GM18520 (cell line): ENCODE measurements at regions not wholly inside any gene's neighbourhood (a gene's known extent, or its start where the extent isn't known, plus 50 kb on each side); places are given as distances from the start of the nearest gene placed in this dataset.
A peak's percentile ranks its signal among the peaks of the same experiment; 100 is the strongest.

ENCODE experiments used
- ATAC-seq: cut with Tn5 transposase; IDR thresholded peaks from one replicate; pipeline ENCODE4 v1.9.1; 2021; ENCODE audit not compliant: unreplicated experiment

DNA sequence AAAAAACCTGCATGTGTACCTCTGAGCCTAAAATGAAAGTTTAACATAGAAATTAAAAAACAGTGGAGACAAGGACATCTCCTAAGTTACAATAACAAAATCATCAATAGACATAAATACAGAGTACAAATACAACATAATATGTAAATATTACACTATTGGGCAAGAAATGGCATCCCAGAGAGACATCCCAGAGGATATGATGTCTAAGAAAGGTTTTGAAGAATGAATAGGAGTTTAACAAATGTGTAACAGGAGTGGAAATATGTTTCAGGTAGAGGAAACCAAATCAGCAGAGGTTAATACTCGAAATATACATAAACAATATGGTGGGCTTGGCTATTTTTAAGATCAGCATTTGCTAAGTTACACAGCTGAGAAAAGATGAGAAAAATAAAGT lies 447.7 kb upstream of the MAF start:
- no peak for ATAC-seq

DNA sequence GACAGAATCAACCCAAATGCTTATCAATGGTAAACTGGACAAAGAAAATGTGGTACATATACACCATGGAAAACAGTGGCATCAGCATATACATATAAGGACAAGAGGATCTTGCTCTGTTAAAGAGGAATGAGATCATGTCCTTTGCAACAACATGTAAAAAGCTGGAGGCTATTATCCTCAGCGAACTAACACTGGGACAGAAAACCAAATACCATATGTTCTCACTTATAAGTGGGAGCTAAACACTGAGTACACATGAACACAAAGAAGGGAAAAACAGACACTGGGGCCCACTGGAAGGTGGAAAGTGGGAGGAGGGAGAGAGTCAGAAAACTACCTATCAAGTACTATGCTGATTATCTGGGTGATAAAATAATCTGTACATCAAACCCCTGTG lies 447.3 kb upstream of the MAF start:
- no peak for ATAC-seq

DNA sequence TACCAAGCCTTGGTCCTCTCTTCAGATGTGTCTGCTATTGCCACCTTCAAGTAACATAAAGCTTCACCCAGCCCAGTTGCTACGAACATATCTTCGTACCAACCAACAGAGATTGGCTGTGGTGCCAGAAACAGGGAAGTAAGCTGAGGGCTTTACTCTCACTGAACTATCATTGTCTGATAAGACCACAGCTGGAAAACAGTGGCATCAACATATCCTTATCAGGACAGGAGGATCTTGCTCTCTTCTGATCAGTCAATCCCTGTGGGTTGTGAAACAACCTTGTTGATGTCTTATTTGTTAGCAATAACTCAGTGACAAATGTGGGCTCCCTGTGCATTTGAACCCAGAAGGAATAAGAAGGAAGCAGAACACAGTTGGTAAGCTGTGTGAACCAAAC lies 446.3 kb upstream of the MAF start:
- no peak for ATAC-seq

DNA sequence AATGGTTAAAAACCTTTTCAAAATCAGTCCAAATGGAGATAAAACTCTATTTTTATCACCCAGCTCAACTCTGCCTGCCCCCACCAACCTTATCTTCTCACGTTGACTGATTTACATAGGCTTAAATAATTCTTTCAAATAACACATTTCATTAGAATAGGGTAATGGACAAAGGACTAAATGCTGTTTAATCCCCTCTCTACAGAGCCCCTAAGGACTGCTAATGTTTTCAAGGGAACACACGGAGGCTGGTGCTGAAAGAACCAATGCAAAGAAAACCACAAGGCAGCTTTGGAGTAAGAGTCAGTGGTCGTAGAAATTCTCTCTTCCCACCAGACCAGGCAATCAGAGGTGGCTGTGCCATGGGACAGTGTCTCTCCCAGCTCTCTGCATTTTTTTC lies 445.7 kb upstream of the MAF start:
- no peak for ATAC-seq

DNA sequence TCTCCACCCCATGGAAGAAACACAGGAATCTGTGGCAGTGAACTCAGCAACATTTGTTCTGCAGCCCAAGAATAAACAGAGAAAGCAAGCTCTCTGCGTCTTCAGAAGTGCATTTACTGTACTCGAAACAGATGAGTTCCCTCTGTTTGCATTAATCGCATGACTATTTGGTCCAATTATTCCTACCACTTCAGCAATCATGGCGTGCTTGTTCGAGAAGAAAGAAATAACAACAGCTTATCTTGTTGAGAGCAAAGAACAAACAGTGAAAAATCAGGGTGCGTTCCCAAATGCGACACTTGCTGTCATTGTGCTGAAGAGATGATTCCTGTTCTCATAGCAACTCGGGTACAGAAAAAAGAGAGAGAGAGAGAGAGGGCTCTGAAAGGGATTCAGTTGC lies 445.3 kb upstream of the MAF start:
- no peak for ATAC-seq

DNA sequence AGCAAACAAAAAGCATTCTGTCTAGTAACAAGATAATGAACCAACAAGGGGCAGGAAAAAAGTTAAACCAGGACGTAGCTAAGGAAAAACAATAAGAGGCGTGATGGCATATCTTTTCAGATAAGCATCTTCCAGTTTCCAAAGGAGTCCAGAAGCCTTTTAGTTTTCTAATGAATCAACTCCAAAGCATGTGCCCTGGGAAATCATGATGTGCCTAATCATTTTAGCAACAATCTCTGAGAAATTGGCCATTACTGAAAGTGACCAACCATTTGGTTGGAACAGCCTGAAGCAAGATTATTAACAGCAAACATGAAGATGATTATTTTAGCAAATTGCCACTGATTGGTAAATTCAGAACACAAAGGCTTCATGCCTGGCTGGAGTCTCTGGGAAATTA lies 440.9 kb upstream of the MAF start:
- ATAC-seq: no peak

DNA sequence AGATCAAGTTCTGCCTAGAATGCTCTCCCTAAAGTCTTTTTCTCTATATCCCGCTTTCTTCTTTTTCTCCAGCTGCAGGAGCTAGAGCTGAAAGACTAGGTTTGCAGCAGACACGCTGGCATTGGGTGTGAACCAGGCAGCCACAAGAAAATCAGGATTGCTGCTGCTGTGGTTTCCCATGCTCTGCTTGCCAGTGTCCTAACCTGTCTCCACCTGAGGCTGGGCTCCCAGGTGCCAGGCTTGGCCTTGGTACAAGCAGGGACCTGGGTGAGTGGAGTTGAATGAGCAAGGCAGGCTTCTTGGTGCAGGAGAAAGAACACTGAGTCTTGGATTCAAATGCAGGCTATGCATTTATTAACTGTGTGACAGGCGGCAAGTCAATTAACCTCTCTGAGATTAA lies 440.3 kb upstream of the MAF start:
- ATAC-seq: no peak

DNA sequence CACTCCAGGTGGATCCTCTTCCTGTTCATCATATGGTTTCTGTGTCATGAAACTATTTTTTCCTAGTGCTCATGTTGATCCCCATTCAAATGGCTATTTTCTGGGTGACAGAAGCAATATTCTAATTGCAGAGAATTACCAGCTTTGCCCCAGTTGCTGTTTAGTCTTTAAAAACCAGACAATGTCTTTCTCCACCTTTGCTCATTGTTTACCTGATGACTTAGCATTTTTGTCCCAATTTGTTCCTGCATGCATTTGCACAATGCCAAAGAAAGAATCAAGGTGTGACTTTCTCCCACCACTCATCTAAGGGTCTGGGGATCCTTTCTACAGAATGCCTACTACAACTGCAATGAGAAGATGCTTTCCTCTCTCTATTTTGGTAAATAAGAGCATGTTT lies 439.9 kb upstream of the MAF start:
- ATAC-seq: no peak

DNA sequence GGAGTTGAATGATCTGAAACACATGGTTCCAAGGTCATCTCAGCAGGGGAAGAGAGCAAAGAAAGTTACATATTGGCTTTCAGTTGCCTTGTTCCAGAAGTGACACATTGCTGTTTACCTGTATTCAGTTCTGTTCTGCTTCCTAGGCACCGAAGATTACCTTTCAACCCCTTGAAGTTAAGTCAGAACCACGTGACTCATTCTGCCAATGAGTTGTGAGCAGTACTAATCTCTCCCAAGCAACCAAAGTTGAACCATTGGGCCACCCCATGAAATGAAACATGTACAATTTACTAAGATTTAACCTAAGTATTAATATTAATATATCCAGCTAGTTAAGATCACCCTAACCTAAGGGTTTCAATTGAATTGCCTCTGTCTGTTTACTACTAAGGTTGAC lies 439.2 kb upstream of the MAF start:
- ATAC-seq: no peak

DNA sequence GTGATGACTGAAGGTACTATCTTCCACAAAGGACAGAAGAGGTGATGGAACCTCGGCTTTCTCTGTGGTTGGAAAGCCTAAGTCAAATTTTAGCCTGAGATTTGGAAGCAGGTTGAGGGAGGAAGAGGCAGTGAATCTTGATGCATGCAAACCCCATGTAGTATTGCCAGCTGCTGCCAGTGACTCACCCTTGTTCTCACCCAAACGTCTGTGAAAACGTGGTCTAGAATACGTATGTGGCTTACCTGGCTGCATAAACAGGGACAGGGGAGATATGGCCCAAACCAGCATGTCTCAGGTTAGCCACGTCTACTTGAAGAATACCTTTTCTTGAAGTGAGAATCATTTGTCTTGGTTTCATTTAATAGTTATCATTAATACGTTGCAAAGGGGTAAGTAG lies 438.0 kb upstream of the MAF start:
- ATAC-seq: no peak

DNA sequence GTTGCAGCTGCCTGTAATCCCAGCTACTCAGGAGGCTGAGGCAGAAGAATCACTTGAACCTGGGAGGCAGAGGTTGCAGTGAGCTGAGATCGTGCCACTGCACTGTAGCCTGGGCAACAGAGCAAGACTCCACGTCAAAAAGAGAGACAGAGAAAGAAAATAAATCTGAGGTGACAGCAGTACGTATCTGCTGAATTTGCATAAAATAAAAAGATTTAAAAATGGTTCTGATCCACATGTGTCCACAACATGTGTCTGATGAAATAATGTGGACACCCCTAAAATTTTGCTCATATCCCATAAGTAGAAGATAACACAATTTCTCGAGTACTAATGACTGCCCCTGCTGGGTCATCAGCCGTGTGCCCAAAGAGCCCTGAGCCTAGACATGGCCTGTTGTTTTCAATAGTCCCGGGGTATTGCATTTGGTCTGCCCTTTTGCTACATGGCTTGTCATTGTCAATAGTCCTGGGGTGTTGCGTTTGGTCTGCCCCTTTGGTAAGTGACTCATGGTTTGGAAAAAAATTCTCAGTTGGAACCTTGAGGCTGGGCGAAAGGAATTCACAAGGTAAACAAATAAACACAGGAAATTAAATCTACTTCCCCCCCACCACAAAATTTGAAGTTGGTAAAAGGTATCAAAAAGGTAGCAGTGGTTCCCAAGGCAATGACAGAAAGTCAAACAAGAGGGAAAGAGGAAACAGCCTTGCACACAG lies 434.6 kb upstream of the MAF start:
- ATAC-seq: no peak

DNA sequence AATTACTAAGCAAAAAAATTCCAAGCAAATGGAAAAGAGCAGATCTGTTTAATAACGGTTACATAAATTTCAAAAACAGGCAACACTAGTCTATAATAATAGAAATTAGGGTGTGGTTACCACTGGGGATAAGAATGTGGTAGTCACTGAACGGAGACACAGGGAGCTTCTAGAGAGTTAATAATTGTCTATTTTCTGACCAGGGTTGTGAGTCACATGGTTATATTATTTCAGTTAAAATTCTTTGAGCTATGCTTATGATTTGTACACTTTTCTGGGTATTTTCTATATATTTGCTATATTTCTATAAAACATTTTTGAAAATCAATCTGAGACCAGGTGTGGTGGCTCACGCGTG lies 433.9 kb upstream of the MAF start:
- ATAC-seq: no peak

DNA sequence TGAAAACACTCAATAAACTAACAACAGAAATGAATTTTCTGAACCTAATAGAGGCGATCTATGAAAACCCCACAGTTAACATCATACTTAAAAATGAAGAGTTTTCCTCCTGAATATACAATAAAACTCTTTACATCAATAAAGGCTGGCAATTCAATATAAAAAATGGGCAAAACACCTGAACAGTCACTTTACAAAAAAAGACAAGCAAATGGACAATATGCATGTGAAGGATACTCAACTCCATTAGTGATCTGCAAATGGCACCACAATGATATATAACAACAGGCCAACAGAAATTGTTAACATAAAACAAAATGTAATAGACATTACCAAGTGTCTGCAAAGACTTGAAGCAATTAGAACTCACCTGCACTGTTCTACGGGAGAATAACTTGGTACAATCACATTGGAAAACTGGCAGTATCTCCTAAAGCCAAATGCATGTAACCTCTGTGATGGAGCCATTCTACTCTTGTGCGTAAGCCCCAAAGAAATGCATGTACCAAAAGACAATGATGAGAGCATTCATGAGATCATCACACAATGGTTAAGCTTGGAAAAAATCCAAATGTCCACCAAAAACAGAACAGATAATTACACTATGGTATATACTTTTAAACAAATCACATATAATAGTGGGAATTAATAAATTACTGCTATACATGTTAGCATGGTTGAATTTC lies 433.4 kb upstream of the MAF start:
- no peak for ATAC-seq

DNA sequence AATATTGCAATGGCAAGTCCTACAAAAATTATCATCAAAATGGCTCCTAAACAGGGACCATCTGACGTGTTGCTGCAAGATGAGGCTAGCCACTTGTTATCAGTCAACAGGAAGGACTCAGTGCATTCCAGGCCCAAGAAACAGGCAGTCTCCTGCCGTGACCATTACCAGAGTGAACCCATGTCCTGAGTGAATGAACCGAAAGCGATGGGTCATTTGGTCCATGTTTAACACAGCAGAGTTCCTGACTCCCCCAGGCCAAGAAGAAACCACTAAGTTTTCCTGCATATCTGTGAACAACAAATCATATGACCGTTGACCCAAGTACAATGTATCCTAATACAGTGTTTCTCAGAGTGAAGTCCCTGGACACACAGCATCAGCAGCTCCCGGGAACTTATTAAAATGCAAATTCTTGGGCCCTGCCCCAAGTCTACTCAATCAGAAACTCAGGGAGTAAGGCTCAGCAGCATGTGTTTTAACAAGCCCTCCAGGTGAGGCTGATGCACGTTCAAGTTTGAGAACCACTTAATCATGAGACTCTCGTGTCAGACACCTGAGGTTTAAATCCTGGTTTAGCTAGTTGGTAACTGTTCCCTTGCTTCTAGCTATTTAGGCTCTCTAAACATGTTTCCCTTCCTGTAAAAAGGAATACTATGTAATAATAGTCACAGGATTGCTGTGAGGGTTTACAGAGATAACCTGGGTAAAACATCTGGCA lies 429.4 kb upstream of the MAF start:
- ATAC-seq: no peak

DNA sequence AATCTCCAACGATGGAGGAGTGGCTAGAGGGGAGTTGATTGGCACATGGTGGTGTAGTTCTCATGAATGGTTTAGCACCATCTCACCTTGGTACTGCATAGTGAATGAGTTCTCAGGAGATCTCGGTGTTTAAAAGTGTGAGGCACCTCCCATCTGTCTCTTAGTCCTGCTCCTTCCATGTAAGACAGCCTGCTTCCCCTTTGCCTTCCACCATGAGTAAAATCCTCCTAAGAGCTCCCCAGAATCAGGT lies 428.8 kb upstream of the MAF start:
- ATAC-seq: no peak

DNA sequence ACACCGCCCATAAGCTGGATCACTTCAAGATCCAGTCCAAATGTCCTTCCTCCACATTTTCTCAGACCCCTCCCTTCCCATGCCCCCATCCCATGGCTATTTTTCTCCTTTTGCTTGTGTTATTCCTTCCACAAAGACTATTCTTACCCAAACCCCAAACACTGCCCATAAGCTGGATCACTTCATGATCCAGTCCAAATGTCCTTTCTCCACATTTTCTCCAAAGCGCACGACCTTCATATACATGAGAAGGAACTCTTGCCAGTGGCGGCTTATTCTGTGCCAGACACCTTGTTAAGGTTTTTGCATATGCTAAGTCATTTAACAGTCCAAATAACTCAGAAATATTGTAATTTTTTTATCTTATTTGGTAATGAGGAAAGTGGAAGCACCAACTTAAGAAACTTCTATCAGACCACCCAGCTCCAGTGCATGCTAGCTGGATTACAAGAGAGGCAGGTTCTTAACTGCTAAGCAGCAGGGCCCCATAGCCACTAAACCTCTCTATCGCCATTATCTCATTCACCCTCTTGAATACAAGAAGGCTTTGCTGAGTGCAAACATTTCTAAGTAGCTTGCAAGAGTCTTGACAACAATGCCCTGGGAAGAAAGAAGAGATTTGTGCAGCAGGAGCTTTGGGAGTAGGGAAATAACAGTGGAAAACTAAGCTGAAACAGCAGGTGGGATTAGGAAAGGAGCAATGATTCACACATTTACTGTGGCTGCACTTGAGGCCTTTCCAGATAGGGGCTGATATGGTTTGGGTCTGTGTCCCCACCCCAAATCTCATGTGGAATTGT lies 428.2 kb upstream of the MAF start:
- ATAC-seq: no peak

DNA sequence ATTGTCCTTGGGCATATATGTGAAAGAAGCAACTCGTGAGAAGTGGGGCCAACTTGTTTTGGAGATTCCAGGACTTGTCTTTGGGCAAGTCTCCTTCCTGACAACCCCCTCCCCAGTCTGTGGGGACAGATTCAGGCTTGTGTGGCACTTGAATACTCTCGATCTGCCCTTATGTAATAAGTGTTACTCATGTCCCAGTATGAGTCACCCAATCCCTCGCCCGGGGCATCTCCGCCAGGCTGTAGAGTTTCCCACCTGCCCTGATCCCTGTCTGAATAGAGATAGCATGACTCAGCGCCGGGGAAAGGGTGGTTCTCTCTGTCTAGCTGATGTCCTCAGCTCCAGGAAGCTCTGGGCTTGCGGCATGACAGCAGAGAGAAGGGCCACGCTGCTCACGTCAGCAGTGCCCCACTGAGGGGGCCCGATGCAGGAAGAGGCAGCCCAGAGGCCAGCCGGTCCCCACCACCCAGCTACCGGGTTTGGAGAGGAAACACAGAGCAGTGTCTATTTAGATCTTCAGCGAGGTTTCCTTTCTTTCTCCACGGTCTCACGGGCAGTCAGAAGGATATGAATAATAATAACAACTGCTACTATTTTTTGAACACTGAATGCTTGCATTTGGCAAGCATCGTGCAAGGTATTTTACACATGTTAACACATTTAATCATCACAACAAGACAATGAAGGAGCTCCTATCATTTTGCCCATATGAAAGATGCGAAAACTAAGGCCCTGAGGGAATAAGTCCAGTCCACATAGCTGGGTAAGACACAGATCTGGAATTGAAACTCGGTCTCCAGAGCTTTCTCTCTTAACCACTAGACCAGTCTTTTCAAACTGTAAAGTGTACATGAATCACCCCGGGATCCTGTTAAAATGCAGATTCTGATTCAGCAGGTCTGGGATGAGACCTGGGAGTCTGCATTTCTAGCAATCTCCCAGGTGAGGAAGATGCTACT lies 426.7 kb upstream of the MAF start:
- peak; percentile 78 for ATAC-seq

DNA sequence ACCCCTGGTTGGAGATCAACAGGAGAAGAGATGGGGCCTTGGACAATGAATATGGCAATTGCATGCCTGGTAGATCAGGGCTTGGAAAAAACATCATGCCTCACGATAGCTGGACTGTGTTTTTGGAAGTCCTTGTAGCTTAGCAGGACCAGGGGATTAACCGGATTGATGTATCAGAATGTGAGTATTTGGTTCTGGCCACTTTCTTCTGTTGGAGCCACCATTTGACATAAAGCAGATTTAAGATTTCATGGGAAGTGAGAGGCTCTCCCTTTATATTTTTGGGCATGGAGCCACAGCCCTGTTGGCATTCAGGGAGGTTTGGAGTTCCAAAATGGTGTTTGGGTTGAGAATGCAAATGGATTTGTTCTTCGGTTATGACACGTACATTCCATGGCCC lies 424.7 kb upstream of the MAF start:
- ATAC-seq: no peak

DNA sequence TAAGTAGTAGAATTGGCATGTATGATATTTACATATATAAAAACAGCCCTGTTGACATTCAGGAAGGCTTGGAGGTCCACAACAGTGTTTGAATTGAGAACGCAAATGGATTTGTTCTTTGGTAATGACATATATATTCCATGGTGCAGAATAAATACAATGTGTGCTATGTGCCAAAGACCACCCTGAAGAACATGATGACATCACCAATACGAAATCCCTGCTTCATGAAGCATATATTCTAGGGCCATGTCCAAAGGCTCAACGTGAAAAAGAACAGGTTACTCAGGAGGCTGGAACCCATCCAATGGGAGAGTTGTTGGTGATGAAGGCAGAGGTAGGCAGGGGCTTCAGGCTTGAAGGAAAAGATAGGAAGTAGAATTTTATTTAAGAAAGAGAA lies 423.9 kb upstream of the MAF start:
- no peak for ATAC-seq

DNA sequence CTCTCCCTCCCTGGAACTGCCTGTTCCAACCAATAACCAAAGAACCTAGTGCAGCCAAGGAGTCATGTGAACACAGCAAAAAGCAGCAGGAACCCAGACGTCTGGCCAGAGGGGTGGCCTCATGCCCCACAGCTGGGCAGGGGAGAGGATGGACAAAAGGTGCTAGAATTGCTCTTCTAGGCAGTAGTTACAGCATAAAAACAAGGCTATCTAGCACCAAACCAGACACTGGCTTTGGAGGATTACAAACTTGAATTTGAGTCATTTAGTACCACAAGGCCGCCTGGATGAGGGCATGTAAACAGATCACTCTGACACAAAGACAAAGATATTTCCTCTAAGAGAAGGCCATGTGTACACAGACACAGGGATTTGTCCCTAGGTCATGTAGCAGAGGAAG lies 423.3 kb upstream of the MAF start:
- ATAC-seq: no peak

DNA sequence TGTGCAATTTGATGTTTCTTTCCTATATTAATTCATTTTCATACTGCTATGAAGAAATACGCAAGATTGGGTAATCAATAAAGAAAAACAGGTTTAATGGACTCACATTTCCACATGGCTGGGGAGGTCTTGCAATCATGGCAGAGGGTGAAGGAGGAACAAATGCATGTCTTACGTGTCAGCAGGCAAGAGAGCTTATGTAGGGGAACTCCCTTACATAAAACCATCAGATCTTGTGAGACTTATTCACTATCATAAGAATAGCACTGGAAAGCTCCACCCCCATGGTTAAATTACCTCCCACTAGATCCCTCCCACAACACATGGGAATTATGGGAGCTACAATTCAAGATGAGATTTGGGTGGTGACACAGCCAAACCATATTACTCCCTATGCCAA lies 418.9 kb upstream of the MAF start:
- no peak for ATAC-seq
